Testis (tissue), 2 donors: ENCODE measurements at regions not wholly inside any gene's neighbourhood (a gene's known extent, or its start where the extent isn't known, plus 50 kb on each side); places are given as distances from the start of the nearest gene placed in this dataset.

Source experiments
- POLR2A ChIP-seq: fragments of 450-650 bp; IDR thresholded peaks from one replicate; pipeline ENCODE4 v1.6.1; 2017; ENCODE audit warnings: antibody characterized with exemption, mild to moderate bottlenecking, moderate library complexity
- TF ChIP-seq, protein P1 (sequence below), 3 experiments: fragments of 450-650 bp in 2 of 3; fragments of 200-600 bp in 1 of 3; sonication (generic) in 1 of 3; IDR thresholded peaks; one replicate each; pipeline ENCODE4 v1.5.1; 2016 to 2019; ENCODE audit warnings: antibody characterized with exemption in 3 of 3, mild to moderate bottlenecking in 2 of 3, moderate library complexity in 1 of 3

DNA sequence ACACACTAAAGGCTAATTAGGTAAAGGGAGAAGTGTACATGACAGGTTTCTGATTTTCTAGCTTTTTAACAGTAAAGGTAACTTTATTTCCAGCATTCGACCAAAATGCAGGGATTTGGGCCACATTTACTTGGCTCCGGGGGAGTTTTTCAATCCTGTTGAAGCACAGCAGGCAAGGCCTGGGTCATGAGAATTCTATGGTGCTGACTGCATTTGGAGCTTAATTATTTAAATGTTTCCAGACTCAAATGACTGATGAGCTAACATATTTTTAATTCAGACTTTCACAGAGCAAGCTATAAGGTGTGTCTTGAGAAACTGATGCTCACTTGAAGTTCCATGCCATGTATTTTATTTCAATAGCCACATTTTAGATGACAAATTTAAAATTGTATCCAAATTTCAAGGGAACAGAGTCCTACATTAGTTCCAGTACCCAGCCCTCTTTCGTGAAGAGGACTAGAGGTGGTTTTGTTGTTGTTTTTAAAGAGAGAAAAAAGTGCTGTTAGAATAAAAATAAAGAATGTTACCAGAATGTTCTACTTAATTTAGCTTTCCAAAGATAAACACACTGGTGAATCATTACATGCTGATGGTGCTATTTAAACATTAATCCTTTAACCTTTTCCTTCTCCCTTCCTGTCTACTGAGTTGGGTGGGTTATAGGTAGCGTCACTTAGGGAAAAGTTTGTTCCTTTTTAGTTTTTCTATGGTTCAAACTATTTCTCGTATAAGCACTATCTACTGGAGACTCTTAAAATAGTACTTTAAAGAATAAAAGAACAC is 82.3 kb upstream of the PHACTR2 start:
- TF ChIP-seq, protein P1, sequence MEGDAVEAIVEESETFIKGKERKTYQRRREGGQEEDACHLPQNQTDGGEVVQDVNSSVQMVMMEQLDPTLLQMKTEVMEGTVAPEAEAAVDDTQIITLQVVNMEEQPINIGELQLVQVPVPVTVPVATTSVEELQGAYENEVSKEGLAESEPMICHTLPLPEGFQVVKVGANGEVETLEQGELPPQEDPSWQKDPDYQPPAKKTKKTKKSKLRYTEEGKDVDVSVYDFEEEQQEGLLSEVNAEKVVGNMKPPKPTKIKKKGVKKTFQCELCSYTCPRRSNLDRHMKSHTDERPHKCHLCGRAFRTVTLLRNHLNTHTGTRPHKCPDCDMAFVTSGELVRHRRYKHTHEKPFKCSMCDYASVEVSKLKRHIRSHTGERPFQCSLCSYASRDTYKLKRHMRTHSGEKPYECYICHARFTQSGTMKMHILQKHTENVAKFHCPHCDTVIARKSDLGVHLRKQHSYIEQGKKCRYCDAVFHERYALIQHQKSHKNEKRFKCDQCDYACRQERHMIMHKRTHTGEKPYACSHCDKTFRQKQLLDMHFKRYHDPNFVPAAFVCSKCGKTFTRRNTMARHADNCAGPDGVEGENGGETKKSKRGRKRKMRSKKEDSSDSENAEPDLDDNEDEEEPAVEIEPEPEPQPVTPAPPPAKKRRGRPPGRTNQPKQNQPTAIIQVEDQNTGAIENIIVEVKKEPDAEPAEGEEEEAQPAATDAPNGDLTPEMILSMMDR (IDR thresholded peaks at IDR 0.05) = no peak
- no peak for TF ChIP-seq POLR2A
